ENCODE measurements at regions not wholly inside any gene's neighbourhood (a gene's known extent, or its start where the extent isn't known, plus 50 kb on each side); places are given as distances from the start of the nearest gene placed in this dataset.
A peak's percentile ranks its signal among the peaks of the same experiment; 100 is the strongest.

DNA sequence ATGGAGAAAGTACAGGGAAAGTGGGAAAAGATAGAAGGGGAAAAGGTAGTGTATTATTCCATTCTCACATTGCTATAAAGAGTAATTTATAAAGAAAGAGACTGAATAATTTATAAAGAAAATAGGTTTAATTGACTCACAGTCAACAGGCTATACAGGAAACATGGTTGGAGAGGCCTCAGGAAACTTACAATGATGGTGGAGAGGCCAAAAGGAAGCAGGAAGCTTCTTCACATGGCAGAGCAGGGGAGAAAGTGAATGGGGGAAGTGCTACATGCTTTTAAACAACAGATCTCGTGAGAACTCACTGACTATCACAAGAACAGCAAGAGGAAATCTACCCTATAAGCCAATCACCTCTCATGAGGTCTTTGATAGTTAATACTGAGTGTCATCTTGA is 725.0 kb upstream of the FLRT2 start:
- no peak for DNase-seq

DNA sequence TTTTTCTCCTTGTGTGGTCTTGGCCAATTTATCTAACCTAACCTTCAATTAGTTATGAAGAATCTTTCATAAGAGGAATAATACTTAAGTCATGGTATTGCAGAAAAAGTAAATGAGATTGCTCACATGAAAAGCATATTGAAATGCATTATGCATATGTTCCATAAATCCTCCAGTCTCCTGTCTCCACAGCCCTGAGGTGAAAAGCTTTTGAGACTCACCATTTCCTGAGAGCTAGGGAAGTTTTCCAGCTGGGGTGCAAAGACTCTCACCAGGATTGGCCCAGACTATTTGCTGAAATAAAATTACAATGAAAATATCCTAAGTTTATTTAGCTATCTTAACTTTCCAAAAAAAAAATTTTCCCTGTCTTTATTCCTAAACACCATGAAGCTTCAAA is 723.8 kb upstream of the FLRT2 start:
- DNase-seq = no peak

DNA sequence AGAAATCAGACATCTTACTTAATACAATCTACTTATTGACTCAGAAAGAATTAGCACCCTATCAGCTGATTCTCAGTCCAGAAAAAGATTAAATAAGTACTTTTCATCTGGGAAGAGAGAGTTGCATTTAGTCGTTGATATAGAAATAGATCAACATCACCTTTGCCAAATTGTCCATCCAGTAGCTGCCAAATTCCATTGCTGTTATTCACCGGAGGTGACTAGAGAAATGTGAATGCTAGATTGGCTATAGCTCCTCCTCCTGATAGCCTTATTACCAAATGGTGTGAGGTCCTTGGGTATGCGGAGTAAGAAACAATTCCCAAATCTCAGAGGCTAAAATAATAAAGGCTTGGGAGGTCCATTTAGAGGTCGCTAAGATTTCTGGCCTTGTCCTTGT is 723.3 kb upstream of the FLRT2 start:
- DNase-seq = no peak

DNA sequence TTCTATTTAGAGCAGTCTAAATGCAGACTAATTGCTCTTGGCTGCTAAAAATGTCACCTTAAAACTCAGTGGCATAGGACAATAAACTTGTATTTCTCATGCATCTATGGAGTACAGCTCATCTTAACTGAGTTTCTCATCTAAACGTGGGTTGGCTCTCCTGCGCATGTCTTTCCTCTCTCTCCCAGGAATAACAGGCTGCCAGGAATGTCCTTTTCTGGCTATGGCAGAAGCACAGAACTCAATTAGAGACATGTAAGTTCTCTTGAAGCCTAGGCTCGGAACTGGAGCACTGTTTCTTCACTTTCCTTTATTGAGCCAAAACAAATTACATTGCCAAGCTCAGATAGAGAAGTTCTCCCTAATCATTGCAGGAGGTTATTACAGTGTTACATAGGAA is 722.3 kb upstream of the FLRT2 start:
- DNase-seq = peak in 22 of 58 donors; percentile 1 to 47 (median 8)

DNA sequence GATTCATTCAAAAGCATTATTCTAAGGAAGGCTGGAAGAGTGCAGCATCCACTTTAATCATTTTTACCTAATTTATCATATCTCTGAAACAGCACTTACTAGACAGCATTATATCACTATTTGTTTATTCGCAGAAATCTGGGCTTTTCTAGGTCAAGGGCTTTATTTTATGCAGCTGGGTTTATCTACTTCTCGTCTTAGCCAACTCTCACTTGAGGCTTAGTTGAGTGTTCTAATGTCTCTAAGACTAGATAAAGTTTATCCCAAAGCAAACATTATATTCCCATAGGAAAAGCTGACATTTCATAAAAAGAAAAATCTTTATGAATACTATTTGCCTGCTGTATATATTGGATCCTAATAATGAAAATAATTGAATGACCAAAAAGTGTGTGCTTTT is 720.8 kb upstream of the FLRT2 start:
- no peak for DNase-seq

DNA sequence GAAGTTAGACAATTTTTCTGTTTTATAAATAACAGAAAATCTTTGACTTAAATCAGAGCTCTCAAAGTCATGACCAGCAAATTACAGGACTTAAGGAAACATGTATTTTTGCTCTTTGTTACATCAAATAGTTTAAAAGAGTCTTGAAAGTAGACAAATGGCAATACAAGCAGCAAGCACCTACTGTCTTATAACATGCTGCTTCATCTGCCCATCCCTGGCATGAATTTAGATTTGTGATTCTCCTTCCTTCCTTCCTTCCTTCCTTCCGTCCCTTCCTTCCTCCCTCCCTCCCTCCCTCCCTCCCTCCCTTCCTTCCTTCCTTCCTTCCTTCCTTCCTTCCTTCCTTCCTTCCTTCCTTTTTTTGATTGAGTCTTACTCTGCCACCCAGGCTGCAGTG is 715.6 kb upstream of the FLRT2 start:
- no peak for DNase-seq

DNA sequence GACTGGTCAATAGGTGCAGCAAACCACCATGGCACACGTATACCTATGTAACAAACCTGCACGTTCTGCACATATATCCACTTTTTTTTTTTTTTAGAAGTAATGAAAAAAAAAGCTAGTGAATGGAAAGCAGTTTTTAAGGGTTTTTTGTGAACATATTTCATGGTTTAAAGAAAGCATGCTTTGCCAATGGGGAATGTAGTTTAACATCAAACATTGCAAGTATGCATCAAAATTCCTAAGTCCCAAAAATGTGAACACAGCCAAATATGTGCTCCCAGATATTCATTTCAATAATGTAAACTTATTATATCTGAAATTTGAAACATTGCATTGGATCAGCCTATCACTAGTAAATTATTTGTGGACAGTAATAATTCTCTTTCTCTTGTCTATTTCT is 710.4 kb upstream of the FLRT2 start:
- no peak for DNase-seq

DNA sequence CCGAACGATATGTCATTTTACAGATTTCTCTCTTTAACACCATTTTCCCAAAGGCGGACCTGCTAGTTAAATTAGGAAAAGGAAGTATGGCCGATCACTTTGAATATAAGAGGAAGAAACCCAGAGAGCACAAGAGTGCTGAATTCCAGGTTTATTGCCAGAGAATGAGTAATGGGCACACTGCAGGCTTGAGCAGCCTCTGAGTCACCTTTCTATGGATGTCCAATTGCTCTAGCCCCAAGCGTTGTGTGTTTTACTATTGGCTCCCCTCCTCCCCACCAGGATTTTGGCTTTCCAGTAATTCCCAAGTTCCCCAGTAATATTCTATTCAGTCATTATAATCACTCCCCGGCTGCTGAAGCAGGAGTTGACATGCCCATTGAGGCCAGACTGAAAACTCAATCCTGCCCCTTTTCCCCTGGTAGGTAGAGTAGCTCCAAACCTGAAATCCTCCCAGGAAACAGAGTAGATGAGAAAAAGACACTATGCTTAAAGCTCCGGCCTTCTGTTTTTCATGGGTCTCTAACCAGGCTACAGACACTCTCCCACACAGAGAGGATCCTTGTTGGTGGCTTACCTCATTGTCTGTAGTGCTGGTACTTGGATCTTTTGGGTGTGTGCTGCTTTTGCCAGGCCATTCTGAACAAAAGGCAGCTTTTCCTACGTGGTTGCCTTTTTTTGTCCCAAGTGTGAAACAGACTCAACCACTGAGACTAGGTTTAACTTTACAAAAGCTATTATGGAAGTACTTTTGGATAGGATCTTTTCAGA is 704.3 kb upstream of the FLRT2 start:
- DNase-seq = no peak

DNA sequence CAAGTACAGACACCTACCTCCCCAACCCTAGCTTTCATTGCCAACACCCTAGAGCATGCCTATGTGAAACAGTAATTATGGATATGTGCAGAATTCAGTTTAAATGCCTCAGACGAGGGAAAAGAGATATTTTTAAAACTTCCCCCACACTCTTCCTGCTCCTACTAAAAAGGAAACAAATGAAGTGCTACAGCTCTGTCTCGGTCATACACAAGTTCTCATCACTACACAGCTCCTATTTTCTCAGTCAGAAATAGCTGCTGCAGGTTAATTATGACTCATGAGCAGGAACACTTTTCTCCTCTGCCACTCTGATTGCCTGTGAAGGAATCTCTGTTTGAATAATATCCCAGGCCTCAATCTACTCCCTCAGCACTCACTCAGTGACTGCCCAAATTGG is 703.6 kb upstream of the FLRT2 start:
- peak in 2 of 58 donors; percentile 4 to 34 for DNase-seq

DNA sequence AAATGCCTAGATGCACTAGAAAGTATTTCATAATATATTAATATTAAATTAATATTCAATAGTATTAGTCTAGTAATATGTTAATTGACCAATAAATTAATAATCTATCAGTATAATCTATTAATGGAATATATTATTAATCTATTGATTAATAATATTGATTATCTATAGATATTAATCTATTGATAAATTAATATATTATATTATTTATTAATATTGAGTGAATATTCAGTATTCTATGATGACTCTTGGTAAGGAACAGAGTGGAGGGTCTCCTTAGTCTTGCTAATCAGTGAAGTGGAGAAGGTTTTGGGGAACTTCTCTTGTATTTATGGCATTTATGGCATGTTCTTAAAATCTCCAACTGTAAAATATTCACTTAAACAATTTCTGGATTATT is 679.3 kb upstream of the FLRT2 start:
- no peak for DNase-seq

DNA sequence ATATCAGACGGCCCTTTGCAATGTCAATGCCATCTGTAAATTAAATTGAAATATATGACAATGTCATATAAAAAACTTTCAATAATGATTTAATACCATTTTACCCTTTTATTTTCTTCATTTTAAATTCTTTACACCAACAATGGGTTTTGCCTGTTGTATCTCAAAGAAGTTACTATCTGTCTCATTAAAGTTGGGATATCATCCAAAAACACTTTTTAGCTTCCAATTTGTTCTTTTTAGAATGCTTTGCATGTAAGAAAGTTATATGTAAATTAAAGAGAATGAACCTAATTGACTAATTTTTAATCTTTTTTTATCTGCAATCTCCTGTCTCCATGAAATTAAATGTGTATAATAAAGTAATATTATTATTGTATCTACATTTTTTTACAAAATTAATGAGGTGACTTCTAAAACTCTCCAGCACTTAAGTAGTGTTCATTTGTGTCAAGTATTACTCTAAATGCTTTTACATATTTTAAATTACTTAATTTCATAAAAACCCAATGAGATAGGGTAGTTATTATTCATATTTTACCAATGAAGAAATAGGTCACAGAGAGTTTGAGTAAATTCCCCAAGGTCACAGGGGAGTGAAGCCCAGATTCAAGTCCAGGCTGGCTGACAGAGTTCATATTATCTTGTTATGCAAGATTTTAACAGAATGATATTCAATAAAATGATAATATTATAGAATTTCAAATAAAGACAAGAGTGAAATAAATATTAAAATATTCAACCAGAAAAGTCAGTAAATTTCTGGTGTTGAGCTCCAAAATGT is 673.0 kb upstream of the FLRT2 start:
- DNase-seq = no peak

DNA sequence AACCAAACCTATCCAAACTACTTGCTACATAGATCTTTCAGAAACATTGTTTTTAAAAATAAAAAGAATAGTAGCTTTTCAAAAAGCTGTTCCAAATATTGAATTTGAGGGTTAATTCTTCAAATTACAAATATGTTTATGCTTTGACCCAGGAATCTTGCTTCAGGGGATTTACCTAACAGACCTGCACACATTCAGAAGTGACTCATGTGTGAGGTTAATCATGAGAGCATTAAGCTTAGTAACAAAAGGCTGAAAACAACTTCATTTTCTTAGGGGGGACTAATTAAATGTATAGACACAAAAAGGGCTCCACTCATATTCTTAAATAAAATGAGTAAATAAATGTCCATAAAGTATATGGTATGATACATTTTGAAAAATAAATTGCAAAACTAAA is 672.4 kb upstream of the FLRT2 start:
- no peak for DNase-seq

DNA sequence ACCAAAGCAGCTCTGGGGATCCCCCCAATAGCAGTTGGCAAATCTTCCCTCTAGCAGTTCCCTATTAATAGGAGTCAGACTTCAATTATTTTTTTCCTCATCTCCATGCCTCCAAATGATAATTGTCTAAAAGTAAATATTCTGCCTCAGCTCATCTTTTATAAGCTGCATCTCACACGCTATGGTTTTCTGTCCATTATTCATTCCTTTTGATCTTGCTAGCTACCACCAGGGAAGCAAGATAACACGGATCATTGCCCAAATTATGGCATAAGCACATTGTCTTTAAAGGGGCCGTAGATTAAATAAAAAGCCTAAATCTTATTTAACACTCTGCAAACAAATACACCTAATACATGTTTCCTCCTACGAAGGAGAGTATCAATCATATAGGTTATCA is 670.8 kb upstream of the FLRT2 start:
- DNase-seq = no peak

DNA sequence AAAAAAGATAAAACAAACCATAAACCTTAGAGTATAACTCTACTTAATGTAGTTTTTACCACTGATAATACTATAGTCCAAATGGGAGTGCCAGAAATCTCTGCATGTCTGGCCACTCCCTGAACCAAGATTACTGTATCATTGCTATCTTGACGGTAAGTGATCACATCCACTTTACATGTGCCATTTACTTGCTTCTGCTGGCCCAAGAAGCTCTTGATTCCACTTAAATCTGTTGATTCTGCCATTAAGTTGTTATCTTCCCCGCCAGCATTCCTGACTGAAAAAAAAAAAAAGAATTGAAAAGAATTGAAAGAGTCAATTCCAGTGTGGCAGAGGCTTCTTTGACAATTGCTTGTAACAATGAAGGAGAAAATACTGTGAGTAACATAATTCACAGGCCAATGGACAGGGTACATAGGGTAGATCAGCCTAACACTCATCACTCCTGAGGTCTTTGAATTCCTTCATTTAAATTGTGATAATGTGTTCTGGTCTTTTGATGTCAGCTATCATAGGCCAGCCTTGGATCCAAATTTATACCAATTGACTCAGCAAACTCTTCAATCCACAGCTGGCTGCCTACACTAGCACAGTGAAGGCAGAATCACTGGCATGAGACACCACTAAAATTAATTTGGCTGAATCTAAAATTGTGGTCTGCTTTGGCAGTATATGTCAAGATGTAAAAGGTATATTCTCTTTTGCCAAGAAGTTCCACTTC is 665.2 kb upstream of the FLRT2 start:
- DNase-seq = no peak

DNA sequence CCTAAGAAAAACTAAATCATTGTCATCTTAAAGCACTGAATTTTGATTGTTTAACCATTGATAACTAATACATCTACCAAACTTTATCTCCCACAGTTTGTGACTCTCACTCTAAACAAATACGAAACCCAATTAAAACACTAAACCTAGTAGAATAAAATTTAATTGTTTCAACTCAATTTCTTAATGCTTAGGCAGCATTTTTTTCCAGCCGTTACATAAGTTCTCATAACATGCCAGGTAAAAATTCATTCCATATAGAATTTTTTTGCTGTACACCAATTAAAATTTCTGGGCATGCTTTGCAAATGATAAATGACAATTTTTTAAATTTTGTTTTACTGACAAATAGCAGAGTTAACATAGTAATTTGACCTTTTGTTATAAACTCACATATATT is 658.2 kb upstream of the FLRT2 start:
- DNase-seq = no peak

DNA sequence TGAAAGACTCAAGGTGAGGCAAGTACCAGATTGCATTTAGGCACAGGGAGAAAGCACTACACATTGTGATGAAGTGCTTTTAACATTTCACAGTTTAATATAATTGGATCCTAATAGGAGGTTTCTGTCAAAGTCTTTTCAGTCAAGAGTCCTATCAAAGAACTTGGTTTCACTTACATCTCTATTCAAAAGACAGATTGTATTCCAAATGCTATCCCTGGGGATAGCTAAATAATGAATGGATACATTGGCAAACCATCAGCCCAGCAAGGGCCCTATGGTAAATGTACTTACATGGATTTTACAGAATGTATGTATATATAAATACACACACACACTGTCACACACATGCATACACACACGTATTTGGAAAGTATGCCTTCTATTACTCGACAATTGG is 655.5 kb upstream of the FLRT2 start:
- DNase-seq = no peak

DNA sequence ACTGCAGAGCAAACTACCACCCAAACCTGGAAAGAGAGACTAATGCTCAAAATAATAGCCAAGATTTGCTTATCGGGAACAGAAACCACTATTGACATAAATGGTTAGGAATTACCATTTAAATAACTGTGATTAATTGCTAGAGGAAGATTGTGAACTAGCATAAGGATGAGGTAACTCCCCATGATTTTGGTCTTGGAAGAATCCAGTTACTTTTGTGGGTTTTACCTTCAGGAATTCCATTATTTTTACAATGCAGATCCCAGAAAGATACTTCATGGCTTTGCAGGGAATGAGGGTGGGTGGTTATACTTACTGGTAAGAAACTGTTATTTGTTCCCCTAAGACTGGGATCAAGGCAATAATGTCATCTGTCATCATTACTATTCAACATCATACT is 652.9 kb upstream of the FLRT2 start:
- no peak for DNase-seq

DNA sequence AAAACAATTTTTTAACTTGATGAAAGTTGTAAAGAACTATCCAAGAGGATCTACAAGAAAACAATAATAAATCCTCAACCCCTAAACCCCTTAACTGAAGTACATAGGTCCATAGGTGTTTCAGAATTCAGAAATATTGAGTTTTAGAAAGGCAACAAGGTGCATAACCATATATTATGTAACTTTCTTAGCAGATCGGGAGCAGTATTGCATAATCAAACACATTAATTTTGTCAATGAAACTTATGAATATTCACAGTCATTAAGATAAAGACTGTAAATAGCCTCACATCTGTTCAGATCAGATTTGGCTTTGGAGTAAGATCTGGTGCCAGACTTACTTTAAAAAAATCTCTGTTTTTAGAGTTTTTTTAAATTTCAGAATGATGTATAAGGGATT is 647.1 kb upstream of the FLRT2 start:
- no peak for DNase-seq

DNA sequence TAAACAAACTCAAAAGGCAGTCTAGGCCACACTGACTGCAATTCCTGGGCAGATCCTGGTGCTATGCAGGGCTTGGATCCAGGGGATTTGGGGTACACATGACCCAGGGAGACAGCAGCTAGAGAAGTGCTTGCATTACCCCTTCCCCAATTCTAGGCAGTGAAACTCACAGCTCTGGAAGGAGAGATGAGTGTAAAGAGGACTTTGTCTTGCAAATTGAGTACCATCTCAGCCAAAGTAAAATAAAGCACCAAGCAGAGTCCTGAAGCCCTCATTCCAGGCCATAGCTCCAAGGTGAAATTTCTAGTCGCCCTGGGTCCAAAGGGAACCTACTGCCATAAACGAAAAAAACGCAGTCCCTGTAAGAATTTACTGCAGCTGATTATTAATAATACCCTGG is 644.9 kb upstream of the FLRT2 start:
- DNase-seq = no peak

DNA sequence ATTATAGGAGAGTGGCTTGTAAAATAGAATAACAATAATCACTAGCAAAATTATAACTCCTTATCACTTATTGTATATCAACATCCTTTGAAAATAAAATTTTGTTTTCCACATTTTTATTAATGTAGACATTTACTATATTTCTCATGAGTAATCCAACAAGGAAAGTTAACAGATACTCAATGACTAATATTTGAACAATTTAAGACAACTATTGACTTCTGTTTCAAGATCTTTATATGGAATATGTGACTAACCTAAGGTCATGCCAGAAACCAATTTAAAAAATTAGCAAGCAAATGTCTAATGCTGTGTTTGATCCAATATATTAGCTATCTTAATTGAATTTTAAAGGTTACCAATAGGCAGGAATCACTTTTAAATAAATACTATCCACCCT is 638.5 kb upstream of the FLRT2 start:
- no peak for DNase-seq

DNA sequence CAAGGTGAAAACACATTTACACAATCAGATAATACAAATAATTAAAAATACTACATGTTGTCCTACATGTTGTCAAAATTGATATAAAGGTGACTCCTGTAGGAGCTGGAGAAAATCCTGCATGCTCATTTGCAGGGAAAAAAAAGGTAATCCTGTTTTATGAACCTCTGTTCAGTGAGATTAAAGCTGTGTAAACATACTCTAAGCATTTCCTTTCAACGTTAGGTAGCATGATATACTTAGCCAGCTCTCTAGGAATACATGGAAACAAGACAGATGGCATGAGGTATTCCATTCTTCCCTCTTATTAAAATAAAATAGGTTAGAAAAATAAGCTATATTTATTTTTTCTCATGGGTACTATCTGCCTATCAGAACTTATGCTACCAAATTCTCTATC is 635.7 kb upstream of the FLRT2 start:
- DNase-seq = no peak

DNA sequence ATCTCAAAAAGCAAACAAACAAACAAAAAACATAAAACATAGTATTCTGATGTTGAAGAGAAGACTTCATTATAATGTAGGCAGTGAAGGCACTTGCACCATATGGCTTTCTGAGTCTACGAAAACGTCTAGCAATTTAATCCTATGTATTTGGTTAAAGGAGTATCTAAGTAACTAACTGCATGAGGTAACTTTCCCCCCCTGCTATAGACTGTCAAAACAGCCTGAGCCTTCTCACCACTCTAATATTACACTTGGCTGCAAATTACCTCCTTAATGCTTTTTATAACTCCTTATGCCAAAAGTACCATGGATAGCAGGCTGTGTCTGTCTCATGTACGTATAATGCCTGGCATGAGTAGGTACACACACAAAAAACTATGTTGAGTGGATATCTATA is 607.6 kb upstream of the FLRT2 start:
- DNase-seq = no peak

DNA sequence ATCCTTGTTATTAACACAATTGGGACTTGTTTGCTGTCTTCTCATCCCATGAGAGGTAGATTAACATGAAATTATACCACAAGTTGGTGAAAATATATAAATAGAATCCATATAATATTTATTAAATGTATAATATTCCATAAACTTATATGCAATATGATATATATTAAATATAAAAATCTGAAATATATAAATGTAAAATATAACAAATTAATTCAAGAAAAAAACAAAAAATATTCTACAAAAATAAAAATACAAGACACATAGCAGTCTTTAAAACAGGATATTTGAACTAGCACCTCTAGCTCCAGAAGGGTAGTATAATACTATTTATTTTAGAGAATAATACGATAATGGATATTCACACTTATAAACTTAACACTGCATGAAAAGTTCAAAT is 603.3 kb upstream of the FLRT2 start:
- DNase-seq = no peak
